HepG2 (cell line): ENCODE measurements at regions not wholly inside any gene's neighbourhood (a gene's known extent, or its start where the extent isn't known, plus 50 kb on each side); places are given as distances from the start of the nearest gene placed in this dataset.

Source experiments
- ATAC-seq: fragments of 200-7000 bp; cut with Tn5 transposase; 3 replicates; pipeline ENCODE4 v1.9.1; 2020; ENCODE audit warnings: mild to moderate bottlenecking, moderate library complexity
- BruUV-seq: library from RNA; stranded (reverse); fragments of 400-500 nt; replicated peaks from 2 replicates; lab custom pipeline; 2021; lab: Mats Ljungman, UMichigan
- CTCF ChIA-PET: fragments of 300-600 bp; formaldehyde crosslinking; extraction: SDS; loops from one replicate; lab custom pipeline; 2021; ENCODE audit warnings: low total read pairs, inconsistent platforms, low intra/inter-chr PET ratio; lab: Yijun Ruan, JAX
- POLR2A ChIA-PET: fragments of 350-600 bp; sonication (Branson Sonifier 250); formaldehyde crosslinking; loops from one replicate; lab custom pipeline; 2020; ENCODE audit warnings: antibody characterized with exemption, inconsistent platforms; lab: Yijun Ruan, JAX
- DNase-seq: peaks from one replicate; pipeline ENCODE4 v3.0.0-alpha.2; 2015; ENCODE audit warnings: low spot score
- FAIRE-seq: peaks from 3 replicates; lab custom pipeline; 2011; peaks lifted over from hg19 to GRCh38; lab: Jason Lieb, UNC
- H2AFZ ChIP-seq: one replicate; pipeline ENCODE4 v1.6.1; 2011; ENCODE audit warnings: low read length, inconsistent platforms
- H3K27ac ChIP-seq: fragments of 300-600 bp; 3 replicates; pipeline ENCODE4 v1.8.0; 2011; ENCODE audit warnings: mixed run types, mild to moderate bottlenecking, mixed read lengths, low read length, inconsistent platforms; ENCODE audit not compliant: insufficient read depth; ENCODE audit errors: extremely low read length
- H3K27me3 ChIP-seq, 2 experiments: fragments of 200-600 bp in 1 of 2; 2 replicates in 1 of 2; 3 replicates in 1 of 2; pipeline versions ENCODE4 v1.6.0 to v1.8.0; 2011; ENCODE audit warnings: low read length in 2 of 2, mild to moderate bottlenecking in 2 of 2, moderate library complexity in 2 of 2, inconsistent platforms in 1 of 2; ENCODE audit not compliant: insufficient read depth in 2 of 2, control insufficient read depth in 1 of 2
- H3K36me3 ChIP-seq, 2 experiments: fragments of 200-600 bp in 1 of 2; replicated peaks in 1 of 2; 2 replicates in 1 of 2; 3 replicates in 1 of 2; pipeline versions ENCODE4 v1.5.1 to v1.8.0; 2011; ENCODE audit warnings: low read length in 2 of 2, inconsistent platforms in 1 of 2; ENCODE audit not compliant: insufficient read depth in 2 of 2, control insufficient read depth in 1 of 2
- H3K4me1 ChIP-seq: 2 replicates; pipeline ENCODE4 v1.5.1; 2012; ENCODE audit warnings: low read length, inconsistent platforms; ENCODE audit not compliant: insufficient read depth
- H3K4me2 ChIP-seq: 2 replicates; pipeline ENCODE4 v1.6.0; 2011; ENCODE audit warnings: low read depth, low read length, inconsistent platforms
- H3K4me3 ChIP-seq, 3 experiments: fragments of 200-600 bp in 1 of 3; sonication (generic), shearing (Covaris generic) in 1 of 3; replicated peaks in 1 of 3; 2 replicates each; pipeline ENCODE4 v1.5.1; 2011 to 2016; ENCODE audit warnings: low read length in 3 of 3, inconsistent platforms in 2 of 3, low read depth in 2 of 3, mild to moderate bottlenecking in 2 of 3, control low read depth in 1 of 3, mixed read lengths in 1 of 3; ENCODE audit not compliant: insufficient read depth in 1 of 3
- H3K79me2 ChIP-seq: one replicate; pipeline ENCODE4 v1.6.1; 2011; ENCODE audit warnings: low read length, inconsistent platforms; ENCODE audit not compliant: insufficient read depth
- H3K9ac ChIP-seq: 2 replicates; pipeline ENCODE4 v1.6.0; 2011; ENCODE audit warnings: mild to moderate bottlenecking, low read depth, low read length, inconsistent platforms; ENCODE audit not compliant: insufficient read depth
- H3K9me3 ChIP-seq: 2 replicates; pipeline ENCODE4 v1.5.1; 2012; ENCODE audit warnings: mild to moderate bottlenecking, low read length
- H4K20me1 ChIP-seq: 2 replicates; pipeline ENCODE4 v1.6.0; 2011; ENCODE audit warnings: inconsistent platforms, mild to moderate bottlenecking, low read length, moderate library complexity; ENCODE audit not compliant: insufficient read depth
- ATM ChIP-seq: fragments of 450-650 bp; IDR thresholded peaks from 2 replicates; pipeline ENCODE4 v1.7.1; 2017; ENCODE audit warnings: mild to moderate bottlenecking, borderline replicate concordance
- ELF4 ChIP-seq: sonication (generic); formaldehyde crosslinking; IDR thresholded peaks from 2 replicates; pipeline ENCODE4 v1.5.0; 2020; ENCODE audit warnings: missing genetic modification reagents, mild to moderate bottlenecking, moderate library complexity, borderline replicate concordance
- PHF5A ChIP-seq: IDR thresholded peaks from one replicate; pipeline ENCODE4 v1.6.1; 2018; ENCODE audit warnings: low read depth, missing genetic modification reagents; ENCODE audit not compliant: unreplicated experiment
- POLR2A ChIP-seq, 2 experiments: IDR thresholded peaks; 2 replicates each; pipeline ENCODE4 v1.6.1; 2011; ENCODE audit warnings: low read depth in 2 of 2, low read length in 2 of 2, mild to moderate bottlenecking in 1 of 2, moderate library complexity in 1 of 2; ENCODE audit not compliant: insufficient read depth in 1 of 2
- TBP ChIP-seq: sonication (generic); formaldehyde crosslinking; IDR thresholded peaks from 2 replicates; pipeline ENCODE4 v1.5.0; 2020; ENCODE audit warnings: missing genetic modification reagents
- ZC3H13 ChIP-seq: sonication (generic); formaldehyde crosslinking; IDR thresholded peaks from 2 replicates; pipeline ENCODE4 v1.8.1; 2023; ENCODE audit warnings: mild to moderate bottlenecking, missing genetic modification reagents, moderate library complexity
- ZFP90 ChIP-seq: sonication (generic); formaldehyde crosslinking; IDR thresholded peaks from 2 replicates; pipeline ENCODE4 v1.8.0; 2022; ENCODE audit warnings: missing genetic modification reagents, mild to moderate bottlenecking, inconsistent platforms, borderline replicate concordance
- ZFX ChIP-seq: sonication (generic); formaldehyde crosslinking; IDR thresholded peaks from 2 replicates; pipeline ENCODE4 v1.4.0; 2020; ENCODE audit warnings: mild to moderate bottlenecking, low read depth, missing genetic modification reagents, moderate library complexity
- ZNF264 ChIP-seq: sonication (generic); formaldehyde crosslinking; IDR thresholded peaks from 2 replicates; pipeline ENCODE4 v1.4.0; 2020; ENCODE audit warnings: missing genetic modification reagents
- ZNF318 ChIP-seq: sonication (generic); formaldehyde crosslinking; IDR thresholded peaks from 2 replicates; pipeline ENCODE4 v1.4.0; 2020; ENCODE audit warnings: mild to moderate bottlenecking, missing genetic modification reagents
- ZNF451 ChIP-seq: sonication (generic); formaldehyde crosslinking; IDR thresholded peaks from 2 replicates; pipeline ENCODE4 v1.5.0; 2020; ENCODE audit warnings: mild to moderate bottlenecking, missing genetic modification reagents
- WGBS: methylation state at CpG from one replicate; pipeline ENCODE4 v1.1.6; 2017; ENCODE audit warnings: low lambda C conversion rate; 5-methylcytosine and 5-hydroxymethylcytosine counted together
- in situ Hi-C: cut with HindIII; loops from 2 replicates; pipeline ENCODE4 v1.10.0; 2017; ENCODE audit warnings: low pct_unique_long_range_greater_than_20kb; ENCODE audit not compliant: extremely low pct_ligation_motif_present
- intact Hi-C: fragments of 100-400 bp; cut with micrococcal nuclease; formaldehyde crosslinking; loops from one replicate; pipeline ENCODE4 v1.10.0; 2022; ENCODE audit not compliant: unreplicated experiment
- TF ChIP-seq, protein P1 (sequence below): sonication (generic); formaldehyde crosslinking; IDR thresholded peaks from 2 replicates; pipeline ENCODE4 v1.4.0; 2020; ENCODE audit warnings: missing genetic modification reagents
- TF ChIP-seq, protein P2 (sequence below): sonication (generic); formaldehyde crosslinking; IDR thresholded peaks from 2 replicates; pipeline ENCODE4 v1.5.1; 2020; ENCODE audit warnings: mild to moderate bottlenecking, moderate library complexity, missing genetic modification reagents

DNA sequence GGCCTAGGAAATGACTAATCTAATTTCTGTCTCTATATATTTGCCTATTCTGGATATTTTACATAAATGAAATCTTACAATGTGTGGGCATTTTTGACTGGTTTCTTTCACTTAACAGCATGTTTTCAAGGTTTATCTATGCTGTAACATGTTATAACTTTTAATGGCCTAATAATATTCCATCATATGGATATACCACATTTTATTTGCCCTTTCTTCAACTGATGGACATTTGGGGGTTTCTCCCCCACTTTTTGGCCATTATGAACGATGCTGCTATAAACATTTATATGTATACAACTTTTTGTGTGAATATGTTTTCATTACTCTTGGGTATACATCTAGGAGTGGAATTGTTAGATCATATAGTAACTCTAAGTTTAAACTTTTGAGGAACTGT lies 357.3 kb upstream of the ADAMTS9 start (continued):
- TF ChIP-seq ZNF318: no peak

GRCh38 chr3:65044401-65044800 lies 356.6 kb upstream of the ADAMTS9 start:
- ATAC-seq: no peak
- H3K9ac ChIP-seq: no peak overlapping the region
- ChIA-PET CTCF (no interaction called here), POLR2A (no interaction called here)
- no peaks in the 10 kb centered on the region for H3K9me3 ChIP-seq
- BruUV-seq: no TSS peak
- 83% methylated on average over 6 of the region's 6 CpGs for WGBS
- in situ Hi-C loops (no loop called here), intact Hi-C loops (no loop called here)
- no peak overlapping the region for H2AFZ ChIP-seq
- no peak overlapping the region for H3K4me3 ChIP-seq
- H3K27ac ChIP-seq: no peak overlapping the region
- H3K4me1 ChIP-seq: no peaks in the 10 kb centered on the region
- no peaks in the 10 kb centered on the region for H3K36me3 ChIP-seq
- no peaks in the 10 kb centered on the region for H4K20me1 ChIP-seq
- H3K79me2 ChIP-seq: no peaks in the 10 kb centered on the region
- H3K4me2 ChIP-seq: no peak overlapping the region
- FAIRE-seq: no peak
- no peaks in the 10 kb centered on the region for H3K27me3 ChIP-seq
- DNase-seq: no peak
- TF ChIP-seq ZFX (CRISPR knock-in tag) (no peak), ELF4 (no peak), ZNF264 (CRISPR knock-in tag) (no peak), PHF5A (CRISPR knock-in tag) (no peak), ZC3H13 (CRISPR knock-in tag) (no peak), TBP (CRISPR knock-in tag) (no peak), ZNF451 (CRISPR knock-in tag) (no peak), ATM (no peak), POLR2A (IDR thresholded peaks at IDR 0.05; ENCODE audit: insufficient read depth in 1 of 2, low read depth in 2 of 2, low read length in 2 of 2) (no peak), ZFP90 (CRISPR knock-in tag) (no peak)
- TF ChIP-seq, protein P1, sequence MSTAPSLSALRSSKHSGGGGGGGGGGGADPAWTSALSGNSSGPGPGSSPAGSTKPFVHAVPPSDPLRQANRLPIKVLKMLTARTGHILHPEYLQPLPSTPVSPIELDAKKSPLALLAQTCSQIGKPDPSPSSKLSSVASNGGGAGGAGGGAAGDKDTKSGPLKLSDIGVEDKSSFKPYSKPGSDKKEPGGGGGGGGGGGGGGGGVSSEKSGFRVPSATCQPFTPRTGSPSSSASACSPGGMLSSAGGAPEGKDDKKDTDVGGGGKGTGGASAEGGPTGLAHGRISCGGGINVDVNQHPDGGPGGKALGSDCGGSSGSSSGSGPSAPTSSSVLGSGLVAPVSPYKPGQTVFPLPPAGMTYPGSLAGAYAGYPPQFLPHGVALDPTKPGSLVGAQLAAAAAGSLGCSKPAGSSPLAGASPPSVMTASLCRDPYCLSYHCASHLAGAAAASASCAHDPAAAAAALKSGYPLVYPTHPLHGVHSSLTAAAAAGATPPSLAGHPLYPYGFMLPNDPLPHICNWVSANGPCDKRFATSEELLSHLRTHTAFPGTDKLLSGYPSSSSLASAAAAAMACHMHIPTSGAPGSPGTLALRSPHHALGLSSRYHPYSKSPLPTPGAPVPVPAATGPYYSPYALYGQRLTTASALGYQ (CRISPR knock-in tag): no peak
- TF ChIP-seq, protein P2, sequence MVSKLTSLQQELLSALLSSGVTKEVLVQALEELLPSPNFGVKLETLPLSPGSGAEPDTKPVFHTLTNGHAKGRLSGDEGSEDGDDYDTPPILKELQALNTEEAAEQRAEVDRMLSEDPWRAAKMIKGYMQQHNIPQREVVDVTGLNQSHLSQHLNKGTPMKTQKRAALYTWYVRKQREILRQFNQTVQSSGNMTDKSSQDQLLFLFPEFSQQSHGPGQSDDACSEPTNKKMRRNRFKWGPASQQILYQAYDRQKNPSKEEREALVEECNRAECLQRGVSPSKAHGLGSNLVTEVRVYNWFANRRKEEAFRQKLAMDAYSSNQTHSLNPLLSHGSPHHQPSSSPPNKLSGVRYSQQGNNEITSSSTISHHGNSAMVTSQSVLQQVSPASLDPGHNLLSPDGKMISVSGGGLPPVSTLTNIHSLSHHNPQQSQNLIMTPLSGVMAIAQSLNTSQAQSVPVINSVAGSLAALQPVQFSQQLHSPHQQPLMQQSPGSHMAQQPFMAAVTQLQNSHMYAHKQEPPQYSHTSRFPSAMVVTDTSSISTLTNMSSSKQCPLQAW (CRISPR knock-in tag): no peak
